Cardiac muscle cell (in vitro differentiated cells and primary cell): ENCODE measurements at regions not wholly inside any gene's neighbourhood (a gene's known extent, or its start where the extent isn't known, plus 50 kb on each side); places are given as distances from the start of the nearest gene placed in this dataset.

Experiments used
- DNase-seq, 2 donors: peaks; one replicate each; pipeline versions ENCODE4 v3.0.0 to v3.0.0-alpha.2; 2010 to 2017; ENCODE audit warnings: low read depth in 1 of 2, low spot score in 1 of 2
- H3K27ac ChIP-seq: fragments of 200-600 bp; sonication (generic); 2 replicates; pipeline ENCODE4 v1.5.1; 2016
- H3K27me3 ChIP-seq: fragments of 200-600 bp; sonication (generic); 2 replicates; pipeline ENCODE4 v1.6.0; 2016; ENCODE audit warnings: control low read depth
- H3K36me3 ChIP-seq: fragments of 200-600 bp; sonication (generic); 2 replicates; pipeline ENCODE4 v1.5.1; 2016; ENCODE audit warnings: control low read depth
- H3K4me1 ChIP-seq: fragments of 200-600 bp; sonication (generic); 2 replicates; pipeline ENCODE4 v1.8.1; 2017; ENCODE audit warnings: low read depth, mild to moderate bottlenecking, mixed run types
- H3K4me3 ChIP-seq: fragments of 200-600 bp; sonication (generic); 2 replicates; pipeline ENCODE4 v1.5.1; 2016; ENCODE audit warnings: mild to moderate bottlenecking
- H3K9me3 ChIP-seq: fragments of 200-600 bp; sonication (generic); 2 replicates; pipeline ENCODE4 v1.5.1; 2017; ENCODE audit warnings: low read depth, mild to moderate bottlenecking, control low read depth
- TF ChIP-seq, protein P1 (sequence below): IDR thresholded peaks from 2 replicates; pipeline ENCODE4 v1.5.1; 2012; ENCODE audit warnings: low read depth, mild to moderate bottlenecking, low read length

GRCh38 chr10:65531545-65531944 is 1394.3 kb upstream of the LRRTM3 start:
- TF ChIP-seq, protein P1, sequence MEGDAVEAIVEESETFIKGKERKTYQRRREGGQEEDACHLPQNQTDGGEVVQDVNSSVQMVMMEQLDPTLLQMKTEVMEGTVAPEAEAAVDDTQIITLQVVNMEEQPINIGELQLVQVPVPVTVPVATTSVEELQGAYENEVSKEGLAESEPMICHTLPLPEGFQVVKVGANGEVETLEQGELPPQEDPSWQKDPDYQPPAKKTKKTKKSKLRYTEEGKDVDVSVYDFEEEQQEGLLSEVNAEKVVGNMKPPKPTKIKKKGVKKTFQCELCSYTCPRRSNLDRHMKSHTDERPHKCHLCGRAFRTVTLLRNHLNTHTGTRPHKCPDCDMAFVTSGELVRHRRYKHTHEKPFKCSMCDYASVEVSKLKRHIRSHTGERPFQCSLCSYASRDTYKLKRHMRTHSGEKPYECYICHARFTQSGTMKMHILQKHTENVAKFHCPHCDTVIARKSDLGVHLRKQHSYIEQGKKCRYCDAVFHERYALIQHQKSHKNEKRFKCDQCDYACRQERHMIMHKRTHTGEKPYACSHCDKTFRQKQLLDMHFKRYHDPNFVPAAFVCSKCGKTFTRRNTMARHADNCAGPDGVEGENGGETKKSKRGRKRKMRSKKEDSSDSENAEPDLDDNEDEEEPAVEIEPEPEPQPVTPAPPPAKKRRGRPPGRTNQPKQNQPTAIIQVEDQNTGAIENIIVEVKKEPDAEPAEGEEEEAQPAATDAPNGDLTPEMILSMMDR: no peak
- no peaks in the 10 kb centered on the region for H3K4me1 ChIP-seq
- no peak overlapping the region for H3K27ac ChIP-seq
- no peaks in the 10 kb centered on the region for H3K9me3 ChIP-seq
- H3K27me3 ChIP-seq: no peaks in the 10 kb centered on the region
- no peak for DNase-seq
- H3K4me3 ChIP-seq: no peak overlapping the region
- H3K36me3 ChIP-seq: no peaks in the 10 kb centered on the region

GRCh38 chr10:65534771-65535170 is 1391.1 kb upstream of the LRRTM3 start:
- no peak for DNase-seq
- no peak overlapping the region for H3K27ac ChIP-seq
- no peaks in the 10 kb centered on the region for H3K9me3 ChIP-seq
- no peaks in the 10 kb centered on the region for H3K4me1 ChIP-seq
- H3K27me3 ChIP-seq: no peaks in the 10 kb centered on the region
- H3K4me3 ChIP-seq: no peak overlapping the region
- TF ChIP-seq, protein P1: no peak
- no peaks in the 10 kb centered on the region for H3K36me3 ChIP-seq

DNA sequence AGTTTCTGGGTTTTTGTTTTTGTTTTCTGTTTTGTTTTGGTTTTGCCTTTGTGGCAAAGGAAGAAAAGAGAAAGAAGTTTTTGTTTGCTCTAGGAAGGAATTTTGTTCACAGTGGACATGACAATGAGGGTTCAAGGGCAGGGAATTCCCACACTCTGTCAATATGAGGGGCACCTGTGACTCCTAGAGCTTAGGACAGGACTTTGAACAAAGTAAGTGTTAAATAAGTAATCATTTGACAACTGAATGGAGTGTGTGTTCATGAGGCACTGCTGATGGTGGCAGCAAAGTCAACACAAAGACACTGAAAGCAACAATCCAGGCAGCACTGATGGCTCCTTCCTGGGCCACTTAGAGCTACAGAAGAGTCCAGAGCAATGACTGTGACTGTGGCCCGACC is 1381.1 kb upstream of the LRRTM3 start:
- DNase-seq: no peak
- Histone ChIP-seq H3K4me1 (no peaks in the 10 kb centered on the region), H3K9me3 (no peaks in the 10 kb centered on the region), H3K36me3 (no peaks in the 10 kb centered on the region), H3K27me3 (no peaks in the 10 kb centered on the region), H3K27ac (no peak overlapping the region), H3K4me3 (no peak overlapping the region)
- TF ChIP-seq, protein P1: no peak

DNA sequence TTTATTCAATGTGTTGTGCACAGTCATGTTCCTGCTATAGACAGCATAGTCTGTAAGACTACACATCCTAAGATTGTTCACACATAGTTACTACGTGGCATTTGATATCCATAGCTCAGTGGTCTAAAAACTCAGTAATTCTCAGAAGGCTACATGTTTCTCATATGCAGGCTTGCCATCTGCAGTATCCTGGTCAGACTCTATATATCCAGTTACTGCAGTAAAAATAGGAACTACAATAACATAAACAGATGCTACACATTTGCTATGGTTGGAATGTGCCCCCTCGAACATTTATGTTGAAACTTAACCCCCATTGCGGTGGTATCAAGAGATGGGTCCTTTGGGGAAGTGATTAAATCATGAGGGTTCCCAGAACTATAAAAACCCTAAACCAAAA is 1377.8 kb upstream of the LRRTM3 start:
- no peak for DNase-seq
- Histone ChIP-seq H3K27ac (no peak overlapping the region), H3K4me1 (no peaks in the 10 kb centered on the region), H3K36me3 (no peaks in the 10 kb centered on the region), H3K4me3 (no peak overlapping the region), H3K27me3 (no peaks in the 10 kb centered on the region), H3K9me3 (no peaks in the 10 kb centered on the region)
- TF ChIP-seq, protein P1: no peak

- Histone ChIP-seq H3K4me1 (no peaks in the 10 kb centered on the region), H3K36me3 (no peaks in the 10 kb centered on the region), H3K9me3 (no peaks in the 10 kb centered on the region), H3K27me3 (no peaks in the 10 kb centered on the region), H3K4me3 (no peak overlapping the region), H3K27ac (no peak overlapping the region)
- DNase-seq: no peak
- TF ChIP-seq, protein P1: no peak
Measured at GRCh38 chr10:65550761-65551160, 1375.1 kb upstream of the LRRTM3 start.

DNA sequence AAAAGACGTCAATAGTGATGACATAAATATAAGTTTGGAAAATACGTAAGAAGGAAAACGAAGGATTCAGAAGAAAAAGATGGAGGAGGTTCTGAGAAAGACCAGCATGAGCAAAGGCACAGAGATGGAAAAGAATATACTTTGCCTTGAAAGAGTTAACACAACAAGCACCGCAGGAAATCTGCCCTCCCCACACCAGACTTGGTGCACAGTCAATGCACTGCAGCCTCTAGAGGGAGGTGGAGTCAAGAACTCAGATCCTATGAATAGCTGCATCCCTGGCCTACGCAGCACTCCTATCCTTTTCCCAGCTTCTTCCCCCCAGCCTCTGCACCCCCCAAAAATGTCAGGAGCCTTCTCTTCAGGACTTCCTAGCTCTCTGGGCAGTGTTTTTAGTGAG is 1370.6 kb upstream of the LRRTM3 start:
- Histone ChIP-seq H3K9me3 (no peaks in the 10 kb centered on the region), H3K27me3 (no peaks in the 10 kb centered on the region), H3K27ac (no peak overlapping the region), H3K4me1 (no peaks in the 10 kb centered on the region), H3K4me3 (no peak overlapping the region), H3K36me3 (no peaks in the 10 kb centered on the region)
- no peak for DNase-seq
- TF ChIP-seq, protein P1: no peak
